ENCODE measurements at regions not wholly inside any gene's neighbourhood (a gene's known extent, or its start where the extent isn't known, plus 50 kb on each side); places are given as distances from the start of the nearest gene placed in this dataset.

DNA sequence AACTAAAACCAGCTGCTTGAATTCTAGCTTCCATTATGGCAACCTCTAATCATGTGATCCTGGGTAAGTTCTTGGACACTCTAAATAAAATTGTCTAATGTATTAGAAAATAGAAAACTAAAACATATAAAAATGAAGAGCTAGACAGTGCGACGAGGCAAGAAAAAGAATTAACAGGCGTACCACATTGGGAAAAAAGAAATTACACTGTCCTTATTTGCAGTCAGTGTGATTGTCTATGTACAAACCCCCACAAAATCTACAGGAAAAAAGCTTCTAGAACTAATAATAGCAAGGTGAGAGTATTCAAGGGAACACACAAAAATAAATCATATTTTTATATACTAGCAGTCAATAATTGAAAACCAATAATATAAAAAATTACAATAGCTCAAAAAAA lies 625.6 kb upstream of the MKI67 start:
- CTCF ChIA-PET = no interaction called here
- intact Hi-C loops (cut with micrococcal nuclease) = no loop called here
- POLR2A ChIA-PET = no interaction called here
- Mint-ChIP-seq H3K27me3 (no peaks in the 10 kb centered on the region), H3K9me3 (peaks cover 2% of the 10 kb centered on the region), H3K4me1 (no peaks in the 10 kb centered on the region), H3K4me3 (no peak overlapping the region), H3K36me3 (ENCODE audit: low read depth) (no peaks in the 10 kb centered on the region), H3K27ac (no peak overlapping the region)
- no peak for ATAC-seq (ENCODE audit: low read depth)
- TF ChIP-seq CTCF (IDR thresholded peaks at IDR 0.05) = no peak
- no peak for DNase-seq

GRCh38 chr10:128759174-128759573 lies 633.0 kb upstream of the MKI67 start:
- H3K27ac Mint-ChIP-seq = no peak overlapping the region
- no peaks in the 10 kb centered on the region for H3K36me3 Mint-ChIP-seq (ENCODE audit: low read depth)
- ChIA-PET CTCF (no interaction called here), POLR2A (no interaction called here)
- H3K9me3 Mint-ChIP-seq = no peaks in the 10 kb centered on the region
- H3K4me3 Mint-ChIP-seq = no peak overlapping the region
- ATAC-seq (ENCODE audit: low read depth) (no peak), DNase-seq (no peak)
- TF ChIP-seq CTCF (IDR thresholded peaks at IDR 0.05) = no peak
- no peaks in the 10 kb centered on the region for H3K27me3 Mint-ChIP-seq
- H3K4me1 Mint-ChIP-seq = no peaks in the 10 kb centered on the region
- intact Hi-C loops (cut with micrococcal nuclease) = no loop called here

- no peaks in the 10 kb centered on the region for H3K9me3 Mint-ChIP-seq
- TF ChIP-seq CTCF (IDR thresholded peaks at IDR 0.05) = no peak
- ChIA-PET POLR2A (no interaction called here), CTCF (no interaction called here)
- no peak overlapping the region for H3K27ac Mint-ChIP-seq
- no peaks in the 10 kb centered on the region for H3K27me3 Mint-ChIP-seq
- H3K4me3 Mint-ChIP-seq = no peak overlapping the region
- intact Hi-C loops (cut with micrococcal nuclease) = no loop called here
- H3K4me1 Mint-ChIP-seq = no peaks in the 10 kb centered on the region
- no peak for DNase-seq
- no peaks in the 10 kb centered on the region for H3K36me3 Mint-ChIP-seq (ENCODE audit: low read depth)
- no peak for ATAC-seq (ENCODE audit: low read depth)
Measured at GRCh38 chr10:128763588-128763987, 637.4 kb upstream of the MKI67 start.

DNA sequence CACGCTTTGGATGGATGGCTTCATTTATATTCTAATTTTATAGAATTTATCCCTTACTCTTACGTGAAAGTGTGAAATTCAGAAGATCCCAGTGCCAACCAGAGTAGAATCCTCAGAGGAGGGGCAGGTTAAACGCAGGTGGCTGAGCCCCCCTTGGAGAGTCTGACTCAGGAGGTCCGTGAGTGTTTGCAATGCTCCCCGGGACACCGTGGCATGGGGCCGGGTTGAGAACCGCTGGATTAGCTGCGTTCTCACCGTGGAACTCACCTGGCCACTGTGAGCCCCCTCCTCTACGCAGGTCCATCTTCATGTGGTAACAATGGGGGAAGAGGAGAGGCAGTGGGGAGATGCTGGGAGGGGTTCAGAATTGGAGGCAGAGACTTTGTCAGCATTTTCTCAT lies 638.0 kb upstream of the MKI67 start:
- no peak overlapping the region for H3K27ac Mint-ChIP-seq
- ChIA-PET POLR2A (no interaction called here), CTCF (no interaction called here)
- ATAC-seq (ENCODE audit: low read depth) (no peak), DNase-seq (no peak)
- no peaks in the 10 kb centered on the region for H3K4me1 Mint-ChIP-seq
- no peaks in the 10 kb centered on the region for H3K36me3 Mint-ChIP-seq (ENCODE audit: low read depth)
- H3K27me3 Mint-ChIP-seq = no peaks in the 10 kb centered on the region
- no peak overlapping the region for H3K4me3 Mint-ChIP-seq
- no peaks in the 10 kb centered on the region for H3K9me3 Mint-ChIP-seq
- no peak for TF ChIP-seq CTCF (IDR thresholded peaks at IDR 0.05)
- intact Hi-C loops (cut with micrococcal nuclease) = no loop called here

GRCh38 chr10:128766915-128767314 lies 640.7 kb upstream of the MKI67 start:
- intact Hi-C loops (cut with micrococcal nuclease) = no loop called here
- no peak for DNase-seq
- Mint-ChIP-seq H3K36me3 (ENCODE audit: low read depth) (no peaks in the 10 kb centered on the region), H3K27ac (no peak overlapping the region), H3K4me1 (no peaks in the 10 kb centered on the region), H3K9me3 (peaks cover under 1% of the 10 kb centered on the region), H3K4me3 (no peak overlapping the region), H3K27me3 (no peaks in the 10 kb centered on the region)
- no peak for ATAC-seq (ENCODE audit: low read depth)
- ChIA-PET POLR2A (no interaction called here), CTCF (no interaction called here)
- no peak for TF ChIP-seq CTCF (IDR thresholded peaks at IDR 0.05)
